H4 (cell line): ENCODE measurements at regions not wholly inside any gene's neighbourhood (a gene's known extent, or its start where the extent isn't known, plus 50 kb on each side); places are given as distances from the start of the nearest gene placed in this dataset.
"Not testable (repeated sequence)": the region's sequence is repeated elsewhere in the genome, so short reads cannot be mapped to it uniquely, and the experiment has no call there.

Source experiments
- DNase-seq: peaks from one replicate; pipeline ENCODE4 v3.0.0-alpha.2; 2015; ENCODE audit warnings: low spot score

DNA sequence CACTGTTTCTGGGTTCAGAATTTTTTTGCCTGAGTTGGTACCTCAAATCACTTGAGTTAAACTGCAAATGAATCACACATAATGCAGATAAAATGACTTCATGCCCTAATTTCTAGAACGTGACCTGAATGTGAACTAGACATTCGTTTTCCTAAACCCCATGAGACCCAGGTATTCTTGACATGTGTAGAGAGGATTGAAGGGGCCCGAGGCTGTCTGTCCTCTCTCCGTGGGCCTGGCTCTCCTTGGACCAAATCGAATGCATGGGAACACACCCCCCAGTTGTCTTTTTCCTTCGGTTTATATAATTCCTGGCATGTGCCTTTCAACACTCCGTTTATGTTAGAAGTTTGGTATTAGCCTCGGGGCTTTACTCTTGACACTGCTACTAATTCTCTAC lies 262.4 kb upstream of the PLGLB2 start:
- DNase-seq: not testable (repeated sequence)

DNA sequence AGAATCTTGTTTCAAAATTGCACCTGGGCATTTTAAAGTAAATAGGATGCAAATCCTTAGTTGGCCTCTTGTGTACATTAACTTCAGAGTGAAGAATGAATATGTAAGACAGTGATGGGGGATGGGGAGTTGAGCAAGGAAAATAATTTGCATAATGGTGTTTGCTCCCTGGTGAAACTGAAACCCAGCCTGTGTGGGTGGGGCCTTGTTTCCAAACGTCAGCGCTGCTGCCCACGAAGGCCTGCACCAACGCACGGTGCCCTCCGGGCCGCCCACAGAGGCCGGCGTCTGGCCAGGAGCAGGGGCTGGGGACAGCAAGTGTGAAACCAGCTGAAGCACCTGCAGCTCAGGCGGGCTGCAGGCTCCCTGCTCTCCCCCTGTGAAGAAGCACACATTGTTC lies 262.0 kb upstream of the PLGLB2 start:
- not testable (repeated sequence) for DNase-seq

DNA sequence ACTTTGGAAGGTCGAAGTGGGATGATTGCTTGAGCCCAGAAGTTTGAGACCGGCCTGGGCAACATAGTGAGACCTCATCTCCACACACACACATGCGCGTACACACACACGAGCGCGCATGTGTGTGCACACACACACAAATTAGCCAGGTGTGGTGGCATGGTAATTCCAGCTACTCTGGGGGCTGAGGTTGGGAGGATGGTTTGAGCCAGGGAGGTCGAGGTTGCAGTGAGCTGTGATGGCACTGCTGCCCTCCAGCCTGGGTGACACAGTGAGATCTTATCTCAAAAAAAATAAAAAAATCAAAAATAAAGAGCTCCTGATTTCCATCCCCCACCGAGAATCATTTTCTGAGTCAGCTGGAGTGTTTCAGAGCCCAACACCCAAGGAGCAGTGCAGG lies 261.5 kb upstream of the PLGLB2 start:
- DNase-seq: not testable (repeated sequence)

DNA sequence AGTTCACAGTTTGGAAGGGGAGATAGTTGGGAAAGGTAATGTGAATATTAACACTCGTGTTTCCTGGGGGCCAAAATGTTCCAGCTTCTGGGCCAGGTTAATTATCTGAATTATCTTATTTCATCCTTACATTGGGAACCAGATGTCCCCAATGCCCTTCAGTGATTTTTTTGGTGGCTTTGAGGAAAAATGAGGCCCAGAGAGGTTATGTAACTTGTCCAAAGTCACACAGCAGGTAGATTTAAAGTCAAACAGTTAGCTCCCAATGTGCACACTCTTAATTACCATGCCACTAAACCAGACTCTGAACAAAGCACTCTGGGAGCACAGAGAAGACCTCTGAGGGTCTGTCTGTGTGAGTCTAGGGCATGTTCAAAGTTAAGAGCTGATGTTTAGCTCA lies 259.9 kb upstream of the PLGLB2 start:
- DNase-seq: not testable (repeated sequence)

DNA sequence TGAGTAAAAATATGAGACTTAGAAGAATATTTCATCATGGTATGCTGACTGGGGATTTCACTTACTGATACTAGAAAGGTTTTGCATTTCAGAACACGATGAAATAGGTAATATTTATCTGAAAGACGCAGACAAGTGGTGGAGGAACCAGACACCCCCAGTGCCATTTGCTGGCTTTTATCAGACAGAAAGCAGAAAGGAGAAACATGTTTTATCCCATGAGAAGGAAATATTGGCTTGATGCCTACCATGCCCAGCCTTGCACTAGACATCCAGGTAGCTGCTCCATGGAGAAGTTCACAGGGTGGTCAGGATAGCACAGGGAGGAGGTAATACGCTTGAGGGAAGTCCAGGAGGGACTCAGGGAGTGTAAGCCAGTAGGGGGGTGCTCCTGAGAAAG lies 258.9 kb upstream of the PLGLB2 start:
- DNase-seq: not testable (repeated sequence)

DNA sequence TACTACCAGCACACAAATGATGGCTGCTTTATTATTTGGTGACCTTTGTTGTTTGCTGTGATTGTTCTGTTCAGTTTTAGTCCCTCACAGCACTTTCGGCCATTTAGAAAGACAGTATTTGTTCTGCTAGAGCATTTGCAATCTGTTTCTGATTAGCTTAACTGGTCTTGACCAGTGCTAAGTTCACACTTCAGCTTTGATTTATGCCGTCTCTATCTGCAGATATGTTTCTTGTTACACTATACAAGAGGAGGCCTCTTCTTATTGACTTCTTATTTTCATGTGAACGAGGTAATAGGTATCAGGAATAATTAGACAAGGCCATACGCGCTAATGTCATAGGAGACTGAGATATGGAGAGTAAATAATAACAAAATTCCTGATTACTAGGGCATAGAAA lies 253.0 kb upstream of the PLGLB2 start:
- DNase-seq: not testable (repeated sequence)

DNA sequence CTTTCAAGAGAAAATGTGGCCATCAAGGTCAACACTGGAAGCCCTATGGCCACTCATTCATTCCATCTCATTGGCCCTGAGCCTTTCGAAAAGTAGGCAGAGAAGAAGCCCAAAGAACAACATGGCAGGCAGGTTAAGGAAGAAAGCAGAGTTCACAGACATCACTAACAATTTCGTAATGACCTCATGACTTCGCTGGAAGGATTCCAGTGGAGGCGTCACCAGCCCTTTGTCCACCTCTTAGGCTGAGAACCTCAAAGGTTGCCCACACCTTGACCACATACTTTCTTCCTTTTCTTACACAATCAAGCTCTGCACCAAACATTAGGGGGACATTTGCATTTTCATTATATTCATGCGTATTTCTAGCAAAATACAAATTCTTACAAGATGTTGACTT lies 252.4 kb upstream of the PLGLB2 start:
- DNase-seq: not testable (repeated sequence)

DNA sequence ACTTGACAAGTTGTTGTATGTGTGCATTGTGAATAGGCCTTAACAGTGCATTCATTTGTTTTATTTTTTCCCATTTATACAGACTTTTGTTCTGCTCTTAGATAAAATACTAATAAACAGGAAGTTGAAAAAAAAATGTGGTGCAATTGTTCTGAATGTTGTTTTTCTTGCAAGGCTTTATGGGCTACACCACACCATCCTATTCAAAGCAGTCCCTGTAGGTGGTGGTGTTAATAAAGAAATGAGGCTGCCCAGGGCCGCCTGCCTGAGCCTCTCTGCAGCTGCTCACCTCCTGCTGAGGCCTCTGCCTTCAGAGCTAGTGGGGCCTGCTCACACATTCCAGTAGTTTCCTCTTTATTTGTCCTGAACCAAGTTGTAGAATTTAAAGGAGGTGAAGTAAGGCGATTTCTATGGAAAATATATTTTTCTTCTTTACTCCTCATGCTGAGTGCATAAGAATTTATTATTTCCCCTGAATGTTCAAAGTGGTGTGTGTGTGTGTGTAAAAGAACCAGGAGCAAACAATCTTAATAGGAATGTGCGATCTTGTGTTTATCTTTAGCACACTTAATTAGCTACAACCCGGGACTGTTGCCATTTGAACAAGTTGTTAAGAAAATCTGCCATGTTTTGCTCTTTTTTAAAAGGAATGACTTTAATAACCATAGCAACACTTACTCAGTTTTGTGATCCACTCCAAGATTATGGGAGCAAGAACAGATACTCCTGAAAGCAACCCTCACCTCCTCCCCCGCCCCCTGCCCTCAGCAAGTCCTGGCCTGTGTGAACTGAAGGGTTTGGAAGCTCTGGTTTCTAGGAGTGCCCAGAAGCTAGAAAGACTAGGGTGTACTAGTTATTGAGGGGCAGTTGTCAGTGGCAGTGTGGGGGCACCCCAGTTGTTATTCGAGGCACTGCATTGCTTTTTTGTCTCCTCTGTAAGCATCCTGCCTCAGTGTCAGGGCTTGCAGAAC lies 251.6 kb upstream of the PLGLB2 start:
- peak; percentile 38 for DNase-seq

DNA sequence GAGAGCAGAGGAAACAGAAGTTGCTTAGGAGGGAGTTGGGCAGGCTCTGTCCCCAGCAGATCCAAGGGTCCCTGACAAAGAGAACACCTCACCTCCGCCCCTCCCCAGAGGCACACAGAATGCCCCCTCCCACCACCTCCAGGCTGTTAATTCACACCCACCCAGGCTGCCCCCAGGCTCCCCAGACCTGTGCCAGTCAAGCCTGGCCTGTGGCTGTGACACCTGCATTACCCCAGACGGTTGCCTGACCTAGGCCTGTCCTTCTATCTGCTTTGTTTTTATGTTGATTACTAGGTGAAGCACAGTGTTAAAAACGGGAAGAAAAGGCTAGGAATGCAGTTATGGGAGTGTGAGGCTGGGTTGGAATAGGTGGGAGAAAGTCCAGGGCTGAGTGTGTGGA lies 250.8 kb upstream of the PLGLB2 start:
- not testable (repeated sequence) for DNase-seq

DNA sequence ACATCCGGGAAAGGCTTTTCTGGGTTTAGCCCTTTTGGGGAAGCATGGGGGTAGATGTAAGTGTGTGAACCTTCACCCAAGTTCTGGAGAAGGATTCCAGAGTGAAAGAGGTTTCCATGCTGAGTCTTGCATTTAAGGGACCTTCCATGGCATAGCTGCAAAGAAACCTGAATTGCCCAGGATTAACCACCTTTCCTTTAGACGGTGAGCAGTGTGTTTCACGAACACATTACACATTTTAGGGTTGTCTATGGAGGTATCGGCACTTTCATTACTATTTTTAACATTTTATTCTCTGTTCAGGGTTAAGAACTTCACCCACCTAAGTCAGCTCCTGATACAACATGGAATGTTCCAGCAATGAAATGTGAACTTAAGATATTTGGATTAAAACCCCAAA lies 250.2 kb upstream of the PLGLB2 start:
- not testable (repeated sequence) for DNase-seq

DNA sequence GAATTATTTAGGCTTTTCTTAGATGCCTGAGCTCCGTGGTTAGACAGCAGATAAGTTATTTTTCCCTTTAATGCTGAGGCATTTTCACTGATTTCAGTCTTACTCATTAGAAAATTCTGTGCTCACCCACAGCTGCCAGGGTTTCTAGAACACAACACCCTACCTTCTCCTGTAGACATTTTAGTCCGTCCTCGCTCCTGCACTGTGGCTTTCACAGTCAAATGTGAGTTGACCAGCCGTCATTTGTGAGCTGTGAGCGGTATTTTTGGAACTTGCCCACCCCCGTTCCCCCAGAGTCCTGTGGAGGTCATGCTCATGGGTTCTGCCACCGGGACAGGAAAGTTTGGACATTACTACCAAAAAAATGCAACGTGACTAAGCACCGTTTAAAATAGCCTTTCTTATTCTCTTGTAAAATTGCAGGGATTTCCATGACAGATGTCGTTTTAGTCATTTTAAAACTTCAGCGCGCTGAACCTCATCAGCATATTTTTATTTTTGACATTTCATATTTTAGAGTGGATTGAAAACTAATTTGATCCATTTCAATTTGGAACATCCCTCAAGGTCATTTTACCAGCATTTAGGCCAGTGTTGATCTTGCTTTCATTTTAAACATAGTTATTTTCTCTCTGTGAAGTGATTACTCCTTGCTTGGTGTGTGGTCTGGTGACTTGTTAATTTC lies 249.6 kb upstream of the PLGLB2 start:
- not testable (repeated sequence) for DNase-seq

DNA sequence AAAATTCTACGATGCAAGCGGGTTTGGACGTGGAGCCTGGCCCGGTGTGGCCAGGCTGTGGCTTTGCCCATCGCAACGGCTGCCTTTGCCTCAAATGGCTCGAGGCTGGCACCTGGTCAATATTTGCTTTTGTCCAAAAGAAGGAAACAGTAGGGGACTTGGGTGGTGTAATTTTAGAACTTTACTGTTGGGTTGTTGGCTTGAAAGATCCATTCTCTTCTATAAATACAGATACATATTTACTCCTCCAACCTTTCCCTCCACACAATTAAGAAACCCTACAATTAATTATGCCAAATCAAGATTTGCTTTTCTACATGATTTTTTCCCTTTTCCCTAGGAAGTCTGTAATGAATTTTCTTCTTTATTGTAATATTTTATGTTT lies 249.0 kb upstream of the PLGLB2 start:
- not testable (repeated sequence) for DNase-seq

DNA sequence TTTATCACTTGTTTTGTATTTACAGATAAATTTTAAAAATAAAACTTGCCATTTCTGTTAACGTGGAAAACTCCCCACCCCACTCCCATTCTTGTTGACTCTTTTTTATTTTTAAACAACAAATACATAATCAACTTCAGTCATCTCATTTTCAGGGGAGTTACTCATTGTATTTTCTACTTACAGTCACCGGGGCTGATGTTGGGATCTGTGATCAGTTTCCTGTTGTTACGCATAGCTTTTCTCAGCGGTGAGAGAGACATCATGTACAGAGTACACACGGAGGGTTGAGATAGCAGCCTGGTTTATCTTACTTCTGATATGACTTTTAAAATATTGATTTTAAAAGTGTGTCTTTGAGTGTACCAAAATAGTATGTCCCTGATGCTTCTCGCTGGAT lies 248.0 kb upstream of the PLGLB2 start:
- not testable (repeated sequence) for DNase-seq

DNA sequence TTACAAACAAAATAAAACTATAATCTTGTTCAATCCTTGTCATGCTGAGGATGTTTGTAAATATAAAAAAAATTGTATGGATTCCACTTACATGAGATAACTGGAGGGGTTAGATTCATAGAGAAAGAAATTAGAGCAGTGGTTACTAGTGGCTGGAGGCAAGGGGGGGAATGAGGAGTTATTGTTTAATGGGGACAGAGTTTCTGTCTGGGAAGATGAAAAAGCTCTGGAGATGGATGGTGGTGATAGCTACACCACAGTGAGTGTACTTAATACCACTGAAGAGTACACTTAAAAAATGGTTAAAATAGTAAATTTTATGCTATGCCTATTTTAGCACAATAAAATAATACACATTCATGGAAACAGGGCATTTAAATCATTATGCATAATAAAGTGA lies 247.5 kb upstream of the PLGLB2 start:
- DNase-seq: not testable (repeated sequence)

DNA sequence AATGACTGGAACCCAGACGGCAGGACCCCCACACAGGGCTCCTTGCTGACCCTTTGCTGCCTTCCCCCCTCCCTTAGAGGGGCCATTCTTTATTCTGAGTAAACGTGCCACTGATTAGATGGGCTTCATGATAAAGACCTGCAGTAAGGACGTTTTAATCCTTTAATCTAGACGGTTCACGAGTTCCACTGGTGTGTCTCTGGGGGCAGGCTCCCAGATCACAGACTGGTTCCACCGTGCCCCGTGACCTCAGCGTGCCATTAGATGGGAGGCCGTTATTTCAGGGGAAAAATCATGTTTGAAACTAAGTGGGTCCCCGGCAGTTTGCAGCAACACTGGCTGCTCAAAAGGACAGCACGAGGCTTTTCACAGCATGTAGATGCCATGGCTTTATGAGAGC lies 246.9 kb upstream of the PLGLB2 start:
- DNase-seq: not testable (repeated sequence)

DNA sequence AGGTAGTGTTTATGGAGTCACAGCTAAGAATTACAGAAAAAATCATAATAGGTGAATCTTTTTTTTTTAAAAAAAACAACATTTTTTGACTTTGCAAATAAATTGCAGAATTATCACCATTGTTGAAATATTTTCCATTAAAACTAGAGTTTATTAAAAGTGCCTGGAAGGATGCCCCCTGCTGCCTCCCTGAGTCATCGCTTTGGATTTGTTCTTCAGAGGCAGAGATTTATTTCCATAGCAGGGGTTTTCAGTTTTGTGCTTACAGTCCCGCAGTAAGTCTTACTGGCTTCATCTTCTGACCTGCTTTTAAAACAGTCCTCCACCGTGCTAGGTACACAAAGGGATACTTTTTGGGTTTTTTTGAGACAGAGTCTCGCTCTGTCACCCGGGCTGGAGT lies 244.9 kb upstream of the PLGLB2 start:
- DNase-seq: not testable (repeated sequence)

DNA sequence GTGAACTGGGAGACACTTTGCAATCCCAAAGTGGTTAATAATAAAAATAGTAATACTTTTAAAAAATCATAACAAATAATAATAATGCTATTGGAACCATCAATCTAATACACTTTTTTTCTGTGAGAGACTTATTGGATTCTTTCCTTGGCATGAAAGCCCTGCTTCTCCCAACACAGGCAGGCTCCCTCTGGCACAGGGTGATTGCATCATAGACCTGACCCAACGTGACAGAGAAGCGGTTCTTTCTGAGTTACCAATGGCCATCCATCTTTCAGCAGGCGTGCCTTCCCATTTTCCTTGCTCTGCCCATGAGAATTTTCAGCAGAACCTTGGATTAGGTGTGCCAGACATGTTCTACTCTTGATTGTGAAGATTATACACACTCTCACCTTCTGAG lies 242.6 kb upstream of the PLGLB2 start:
- not testable (repeated sequence) for DNase-seq

DNA sequence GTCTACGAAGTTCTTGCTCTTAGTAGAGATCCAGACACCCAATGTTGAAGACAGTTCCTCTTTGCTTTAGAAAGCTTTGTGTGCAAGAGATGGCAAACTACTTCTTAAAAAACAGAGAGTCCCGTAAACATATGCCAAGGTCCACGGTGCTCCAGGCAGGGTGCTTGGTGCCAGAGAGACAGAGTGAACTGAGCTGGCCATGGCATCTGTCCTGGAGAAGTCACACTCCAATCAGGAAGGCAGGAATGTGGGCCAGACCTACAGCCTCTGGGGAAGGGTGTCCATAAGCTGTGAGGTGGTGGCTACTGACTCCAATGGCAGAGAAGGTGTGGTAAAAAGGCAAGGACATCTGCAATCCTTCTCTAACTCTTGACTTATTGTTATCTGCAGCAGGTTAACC lies 242.0 kb upstream of the PLGLB2 start:
- DNase-seq: not testable (repeated sequence)

DNA sequence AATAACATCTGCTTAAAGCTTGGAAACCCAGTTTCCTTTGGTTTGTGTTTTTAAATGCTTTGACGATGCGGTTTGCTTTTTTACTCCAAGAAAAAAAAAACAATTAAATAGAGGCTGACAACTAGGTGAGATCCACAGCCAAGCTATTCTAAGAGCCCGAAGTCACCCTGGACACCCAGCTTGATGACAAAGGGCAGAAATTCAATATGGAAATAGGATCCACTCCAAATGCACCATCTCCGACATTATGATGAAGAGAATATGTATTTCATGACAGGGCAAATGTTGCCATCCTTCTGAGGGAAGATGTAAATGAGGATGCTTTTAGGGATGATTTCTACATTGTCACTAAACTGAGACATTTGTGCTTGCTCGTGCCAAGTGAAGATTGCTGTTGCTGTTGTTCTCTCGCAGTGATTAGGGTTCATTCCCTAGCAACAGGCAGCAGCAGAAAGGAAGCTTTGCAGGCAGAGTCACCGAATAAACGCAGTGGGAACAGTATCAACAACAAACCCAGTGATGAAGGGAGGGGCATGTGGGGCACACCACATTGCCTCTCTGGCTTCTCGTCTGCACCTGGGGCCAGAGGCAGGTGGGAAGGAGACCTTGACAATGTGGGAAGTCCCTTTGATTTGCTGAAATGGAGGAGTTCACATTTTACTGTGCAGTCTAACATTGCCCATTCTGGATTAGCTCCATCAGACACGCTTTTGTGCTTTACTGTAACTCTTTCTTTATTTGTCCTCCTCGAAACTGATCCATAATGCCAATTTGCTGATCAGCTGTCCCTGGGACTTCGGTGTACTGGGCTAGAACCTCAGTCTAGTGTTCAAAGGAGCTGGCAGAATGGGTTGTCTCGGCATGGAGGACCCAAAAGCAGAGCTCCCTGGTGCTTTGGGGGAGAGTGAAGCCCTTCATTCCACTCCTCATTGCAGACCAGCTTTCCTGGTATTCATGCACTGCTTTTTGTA lies 240.2 kb upstream of the PLGLB2 start:
- DNase-seq: not testable (repeated sequence)

DNA sequence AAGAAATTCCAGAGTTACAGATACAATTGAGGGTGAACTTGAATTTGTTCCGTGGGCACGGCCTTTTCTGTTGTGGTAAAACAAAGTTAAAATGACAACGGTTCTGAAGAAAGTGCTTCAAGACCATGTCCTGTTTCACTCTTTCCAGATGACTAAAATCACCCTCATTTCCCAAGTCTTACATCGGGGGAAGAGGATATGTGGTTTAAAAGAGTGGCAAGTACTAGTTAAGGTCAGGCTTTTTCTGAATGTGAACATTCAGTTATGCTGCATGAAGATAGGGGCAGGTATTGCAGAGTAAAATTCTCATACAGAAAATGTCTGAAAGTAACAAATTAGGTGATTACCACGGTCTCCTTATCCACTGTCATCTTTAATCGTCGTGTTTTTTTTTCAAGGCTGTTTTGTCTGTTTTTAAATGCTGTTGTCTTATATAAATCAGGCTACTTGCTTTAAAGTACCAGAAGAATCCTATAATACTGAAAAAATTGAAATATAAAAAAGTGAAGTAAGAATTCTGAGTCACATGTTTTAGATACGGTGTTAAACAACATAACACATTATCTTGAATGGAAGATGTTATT lies 236.6 kb upstream of the PLGLB2 start:
- DNase-seq: not testable (repeated sequence)

DNA sequence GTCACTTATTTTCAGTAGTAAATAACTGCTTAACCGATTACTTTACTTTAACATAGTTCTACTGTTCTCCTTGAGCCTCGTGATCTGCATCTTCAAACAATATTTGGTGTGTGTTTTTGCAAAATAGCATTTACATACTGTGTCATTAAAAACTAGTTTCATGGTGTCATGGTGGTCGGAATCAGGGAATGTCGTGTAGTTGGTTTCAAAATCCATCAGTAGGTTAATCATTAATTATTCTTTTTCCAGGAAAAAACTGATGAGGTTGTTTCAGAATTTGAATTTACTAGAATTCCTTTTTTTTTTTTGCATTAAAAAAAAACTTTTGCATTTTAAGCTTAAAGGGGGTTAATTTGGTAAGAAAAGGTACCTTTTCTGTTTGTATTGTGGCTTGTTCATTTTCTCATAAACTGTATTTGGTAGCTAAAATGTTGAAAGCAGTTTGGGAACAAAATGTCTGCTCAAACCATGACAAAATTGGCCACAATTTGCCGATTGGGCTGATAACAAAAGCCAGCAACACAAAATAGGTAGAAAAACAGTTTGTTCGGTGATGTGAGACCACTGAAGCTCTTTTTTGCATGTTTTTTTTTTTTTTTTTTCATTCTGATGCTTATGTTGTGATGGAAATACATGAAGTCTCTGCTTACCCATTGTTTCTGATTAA lies 234.9 kb upstream of the PLGLB2 start:
- not testable (repeated sequence) for DNase-seq
